SK-N-SH treated with all-trans-retinoic acid at 6 μM for 48 hours (cell line): ENCODE measurements at regions not wholly inside any gene's neighbourhood (a gene's known extent, or its start where the extent isn't known, plus 50 kb on each side); places are given as distances from the start of the nearest gene placed in this dataset.

ENCODE experiments used
- ATAC-seq: fragments of 200-7000 bp; cut with Tn5 transposase; 3 replicates; pipeline ENCODE4 v1.9.1; 2020; ENCODE audit warnings: mild to moderate bottlenecking, moderate library complexity
- ARNTL ChIP-seq: fragments of 450-650 bp; formaldehyde crosslinking; IDR thresholded peaks from 2 replicates; pipeline ENCODE4 v1.5.0; 2020; ENCODE audit warnings: low read depth, mild to moderate bottlenecking, moderate library complexity, borderline replicate concordance
- CSDC2 ChIP-seq: fragments of 250-450 bp; sonication (Bioruptor Pico); IDR thresholded peaks from 2 replicates; pipeline ENCODE4 v1.5.0; 2020; ENCODE audit warnings: mild to moderate bottlenecking, moderate library complexity
- ESRRG ChIP-seq: fragments of 250-450 bp; sonication (Bioruptor Pico); IDR thresholded peaks from 2 replicates; pipeline ENCODE4 v1.6.1; 2021; ENCODE audit warnings: mild to moderate bottlenecking
- GLIS3 ChIP-seq: fragments of 250-450 bp; sonication (Bioruptor Pico); IDR thresholded peaks from 2 replicates; pipeline ENCODE4 v1.5.0; 2020; ENCODE audit warnings: mild to moderate bottlenecking, moderate library complexity
- ISL1 ChIP-seq: fragments of 250-450 bp; sonication (Bioruptor Pico); IDR thresholded peaks from 2 replicates; pipeline ENCODE4 v2.1.2; 2022; ENCODE audit warnings: mild to moderate bottlenecking, moderate library complexity
- OSR1 ChIP-seq: fragments of 250-450 bp; sonication (Bioruptor Pico); IDR thresholded peaks from 2 replicates; pipeline ENCODE4 v1.8.0; 2022; ENCODE audit warnings: moderate library complexity, mild to moderate bottlenecking, inconsistent platforms
- PPARA ChIP-seq: fragments of 250-450 bp; sonication (Bioruptor Pico); IDR thresholded peaks from 2 replicates; pipeline ENCODE4 v1.5.0; 2020; ENCODE audit warnings: mild to moderate bottlenecking, borderline replicate concordance
- RARB ChIP-seq: fragments of 250-450 bp; sonication (Bioruptor Pico); IDR thresholded peaks from 2 replicates; pipeline ENCODE4 v1.8.0; 2021; ENCODE audit warnings: mild to moderate bottlenecking, moderate library complexity
- SNAI2 ChIP-seq: fragments of 250-450 bp; sonication (Bioruptor Pico); IDR thresholded peaks from 2 replicates; pipeline ENCODE4 v1.5.0; 2020; ENCODE audit warnings: mild to moderate bottlenecking, moderate library complexity
- TCF4 ChIP-seq: fragments of 250-450 bp; sonication (Bioruptor Pico); IDR thresholded peaks from 2 replicates; pipeline ENCODE4 v1.8.0; 2021; ENCODE audit warnings: mild to moderate bottlenecking, moderate library complexity, borderline replicate concordance
- TOX ChIP-seq: fragments of 250-450 bp; sonication (Bioruptor Pico); IDR thresholded peaks from 2 replicates; pipeline ENCODE4 v1.8.0; 2021; ENCODE audit warnings: mild to moderate bottlenecking, moderate library complexity, borderline replicate concordance
- ZC3H10 ChIP-seq: fragments of 250-450 bp; sonication (Bioruptor Pico); IDR thresholded peaks from 2 replicates; pipeline ENCODE4 v1.5.1; 2021; ENCODE audit warnings: mild to moderate bottlenecking, moderate library complexity
- ZFP3 ChIP-seq: fragments of 250-450 bp; sonication (Bioruptor Pico); IDR thresholded peaks from 2 replicates; pipeline ENCODE4 v1.5.0; 2020; ENCODE audit warnings: mild to moderate bottlenecking, moderate library complexity
- ZFP30 ChIP-seq: fragments of 450-650 bp; formaldehyde crosslinking; IDR thresholded peaks from 2 replicates; pipeline ENCODE4 v1.5.0; 2022; ENCODE audit warnings: mild to moderate bottlenecking, moderate library complexity
- ZNF565 ChIP-seq: fragments of 450-650 bp; formaldehyde crosslinking; conservative IDR thresholded peaks from 2 replicates; pipeline ENCODE4 v1.5.0; 2020; ENCODE audit warnings: low read depth, mild to moderate bottlenecking, moderate library complexity
- ZNF8 ChIP-seq: fragments of 450-650 bp; formaldehyde crosslinking; IDR thresholded peaks from 2 replicates; pipeline ENCODE4 v1.5.0; 2020; ENCODE audit warnings: mild to moderate bottlenecking, moderate library complexity
- TF ChIP-seq, protein P1 (sequence below): fragments of 250-450 bp; sonication (Bioruptor Pico); IDR thresholded peaks from 2 replicates; pipeline ENCODE4 v1.5.0; 2020; ENCODE audit warnings: mild to moderate bottlenecking, moderate library complexity
- TF ChIP-seq, protein P2 (sequence below): fragments of 250-450 bp; sonication (Bioruptor Pico); IDR thresholded peaks from 2 replicates; pipeline ENCODE4 v1.8.0; 2020; ENCODE audit warnings: mild to moderate bottlenecking, moderate library complexity, borderline replicate concordance
- TF ChIP-seq, protein P3 (sequence below): fragments of 250-450 bp; sonication (Bioruptor Pico); IDR thresholded peaks from 2 replicates; pipeline ENCODE4 v1.5.1; 2020; ENCODE audit warnings: low read depth, mild to moderate bottlenecking, moderate library complexity
- TF ChIP-seq, protein P4 (sequence below): fragments of 250-450 bp; sonication (Bioruptor Pico); IDR thresholded peaks from 2 replicates; pipeline ENCODE4 v1.8.0; 2021; ENCODE audit warnings: low read depth, mild to moderate bottlenecking, moderate library complexity, borderline replicate concordance
- TF ChIP-seq, protein P5 (sequence below): fragments of 250-450 bp; sonication (Bioruptor Pico); IDR thresholded peaks from 2 replicates; pipeline ENCODE4 v1.5.1; 2021; ENCODE audit warnings: mild to moderate bottlenecking, moderate library complexity

DNA sequence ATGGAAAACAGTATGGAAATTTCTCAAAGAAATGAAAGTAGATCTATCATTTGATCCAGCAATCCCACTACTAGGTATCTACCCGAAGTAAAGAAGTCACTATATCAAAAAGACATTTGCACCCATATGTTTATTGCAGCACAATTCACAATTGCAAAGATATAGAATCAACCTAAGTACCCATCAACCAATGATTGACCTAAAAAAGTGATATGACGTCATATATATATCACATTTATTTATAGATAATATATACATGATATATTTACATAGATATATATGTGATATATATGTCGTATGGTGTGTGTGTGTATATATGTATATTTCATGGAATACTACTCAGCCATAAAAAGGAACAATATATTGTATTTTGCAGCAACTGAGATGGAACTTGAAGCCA is 188.3 kb upstream of the ARHGAP42 start (continued):
- TF ChIP-seq, protein P1, sequence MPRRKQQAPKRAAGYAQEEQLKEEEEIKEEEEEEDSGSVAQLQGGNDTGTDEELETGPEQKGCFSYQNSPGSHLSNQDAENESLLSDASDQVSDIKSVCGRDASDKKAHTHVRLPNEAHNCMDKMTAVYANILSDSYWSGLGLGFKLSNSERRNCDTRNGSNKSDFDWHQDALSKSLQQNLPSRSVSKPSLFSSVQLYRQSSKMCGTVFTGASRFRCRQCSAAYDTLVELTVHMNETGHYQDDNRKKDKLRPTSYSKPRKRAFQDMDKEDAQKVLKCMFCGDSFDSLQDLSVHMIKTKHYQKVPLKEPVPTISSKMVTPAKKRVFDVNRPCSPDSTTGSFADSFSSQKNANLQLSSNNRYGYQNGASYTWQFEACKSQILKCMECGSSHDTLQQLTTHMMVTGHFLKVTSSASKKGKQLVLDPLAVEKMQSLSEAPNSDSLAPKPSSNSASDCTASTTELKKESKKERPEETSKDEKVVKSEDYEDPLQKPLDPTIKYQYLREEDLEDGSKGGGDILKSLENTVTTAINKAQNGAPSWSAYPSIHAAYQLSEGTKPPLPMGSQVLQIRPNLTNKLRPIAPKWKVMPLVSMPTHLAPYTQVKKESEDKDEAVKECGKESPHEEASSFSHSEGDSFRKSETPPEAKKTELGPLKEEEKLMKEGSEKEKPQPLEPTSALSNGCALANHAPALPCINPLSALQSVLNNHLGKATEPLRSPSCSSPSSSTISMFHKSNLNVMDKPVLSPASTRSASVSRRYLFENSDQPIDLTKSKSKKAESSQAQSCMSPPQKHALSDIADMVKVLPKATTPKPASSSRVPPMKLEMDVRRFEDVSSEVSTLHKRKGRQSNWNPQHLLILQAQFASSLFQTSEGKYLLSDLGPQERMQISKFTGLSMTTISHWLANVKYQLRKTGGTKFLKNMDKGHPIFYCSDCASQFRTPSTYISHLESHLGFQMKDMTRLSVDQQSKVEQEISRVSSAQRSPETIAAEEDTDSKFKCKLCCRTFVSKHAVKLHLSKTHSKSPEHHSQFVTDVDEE (CRISPR knock-in tag) = no peak
- no peak for TF ChIP-seq TCF4 (CRISPR knock-in tag)
- no peak for TF ChIP-seq SNAI2 (CRISPR knock-in tag)
- TF ChIP-seq, protein P2, sequence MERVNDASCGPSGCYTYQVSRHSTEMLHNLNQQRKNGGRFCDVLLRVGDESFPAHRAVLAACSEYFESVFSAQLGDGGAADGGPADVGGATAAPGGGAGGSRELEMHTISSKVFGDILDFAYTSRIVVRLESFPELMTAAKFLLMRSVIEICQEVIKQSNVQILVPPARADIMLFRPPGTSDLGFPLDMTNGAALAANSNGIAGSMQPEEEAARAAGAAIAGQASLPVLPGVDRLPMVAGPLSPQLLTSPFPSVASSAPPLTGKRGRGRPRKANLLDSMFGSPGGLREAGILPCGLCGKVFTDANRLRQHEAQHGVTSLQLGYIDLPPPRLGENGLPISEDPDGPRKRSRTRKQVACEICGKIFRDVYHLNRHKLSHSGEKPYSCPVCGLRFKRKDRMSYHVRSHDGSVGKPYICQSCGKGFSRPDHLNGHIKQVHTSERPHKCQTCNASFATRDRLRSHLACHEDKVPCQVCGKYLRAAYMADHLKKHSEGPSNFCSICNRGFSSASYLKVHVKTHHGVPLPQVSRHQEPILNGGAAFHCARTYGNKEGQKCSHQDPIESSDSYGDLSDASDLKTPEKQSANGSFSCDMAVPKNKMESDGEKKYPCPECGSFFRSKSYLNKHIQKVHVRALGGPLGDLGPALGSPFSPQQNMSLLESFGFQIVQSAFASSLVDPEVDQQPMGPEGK (CRISPR knock-in tag) = no peak

DNA sequence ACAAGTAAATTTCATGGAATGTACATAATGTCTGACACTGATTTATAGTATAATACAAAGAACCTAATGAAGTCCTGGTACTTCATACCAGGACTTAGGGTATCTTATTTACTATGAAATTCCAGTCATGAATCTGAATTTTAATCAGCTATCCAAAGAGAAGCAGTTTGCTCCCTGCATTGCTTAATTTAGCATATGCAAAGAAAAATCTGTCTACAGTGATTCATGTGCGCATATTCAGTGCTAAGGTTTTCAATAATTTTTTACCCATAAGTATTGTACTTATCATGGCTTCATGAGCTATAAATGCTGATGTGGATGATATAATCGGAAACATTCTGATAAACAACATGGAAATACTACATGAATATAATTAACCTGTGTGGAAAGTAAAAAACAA is 185.6 kb upstream of the ARHGAP42 start:
- no peak for ATAC-seq
- TF ChIP-seq TOX (CRISPR knock-in tag) (no peak), ZFP30 (CRISPR knock-in tag) (no peak), ZNF8 (CRISPR knock-in tag) (no peak), RARB (CRISPR knock-in tag) (no peak)

DNA sequence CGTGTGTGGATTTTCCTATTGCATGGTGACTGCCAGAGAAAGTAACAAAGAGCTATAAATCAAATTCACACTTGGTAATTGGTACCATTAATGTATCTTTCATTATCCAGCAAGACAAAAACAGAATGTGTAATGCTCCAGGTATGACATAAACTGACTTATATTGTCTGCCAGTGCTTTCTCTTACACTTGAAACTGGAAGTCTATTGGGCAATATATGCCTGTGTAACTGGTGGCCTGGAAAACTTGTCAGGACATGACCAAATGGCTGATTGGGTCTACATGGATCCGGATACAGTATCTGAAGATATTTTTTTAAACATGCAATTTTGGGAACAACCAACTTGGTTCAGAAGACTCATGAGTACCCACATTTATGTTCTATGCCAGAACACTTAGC is 174.6 kb upstream of the ARHGAP42 start:
- no peak for TF ChIP-seq ZNF8 (CRISPR knock-in tag)
- TF ChIP-seq ZFP3 (CRISPR knock-in tag) = no peak
- TF ChIP-seq, protein P3, sequence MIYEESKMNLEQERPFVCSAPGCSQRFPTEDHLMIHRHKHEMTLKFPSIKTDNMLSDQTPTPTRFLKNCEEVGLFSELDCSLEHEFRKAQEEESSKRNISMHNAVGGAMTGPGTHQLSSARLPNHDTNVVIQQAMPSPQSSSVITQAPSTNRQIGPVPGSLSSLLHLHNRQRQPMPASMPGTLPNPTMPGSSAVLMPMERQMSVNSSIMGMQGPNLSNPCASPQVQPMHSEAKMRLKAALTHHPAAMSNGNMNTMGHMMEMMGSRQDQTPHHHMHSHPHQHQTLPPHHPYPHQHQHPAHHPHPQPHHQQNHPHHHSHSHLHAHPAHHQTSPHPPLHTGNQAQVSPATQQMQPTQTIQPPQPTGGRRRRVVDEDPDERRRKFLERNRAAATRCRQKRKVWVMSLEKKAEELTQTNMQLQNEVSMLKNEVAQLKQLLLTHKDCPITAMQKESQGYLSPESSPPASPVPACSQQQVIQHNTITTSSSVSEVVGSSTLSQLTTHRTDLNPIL (CRISPR knock-in tag) = no peak
- TF ChIP-seq PPARA = no peak
- TF ChIP-seq SNAI2 (CRISPR knock-in tag) = no peak
- TF ChIP-seq ARNTL (CRISPR knock-in tag) = no peak
- no peak for TF ChIP-seq CSDC2 (CRISPR knock-in tag)
- TF ChIP-seq OSR1 (CRISPR knock-in tag) = no peak
- TF ChIP-seq, protein P4, sequence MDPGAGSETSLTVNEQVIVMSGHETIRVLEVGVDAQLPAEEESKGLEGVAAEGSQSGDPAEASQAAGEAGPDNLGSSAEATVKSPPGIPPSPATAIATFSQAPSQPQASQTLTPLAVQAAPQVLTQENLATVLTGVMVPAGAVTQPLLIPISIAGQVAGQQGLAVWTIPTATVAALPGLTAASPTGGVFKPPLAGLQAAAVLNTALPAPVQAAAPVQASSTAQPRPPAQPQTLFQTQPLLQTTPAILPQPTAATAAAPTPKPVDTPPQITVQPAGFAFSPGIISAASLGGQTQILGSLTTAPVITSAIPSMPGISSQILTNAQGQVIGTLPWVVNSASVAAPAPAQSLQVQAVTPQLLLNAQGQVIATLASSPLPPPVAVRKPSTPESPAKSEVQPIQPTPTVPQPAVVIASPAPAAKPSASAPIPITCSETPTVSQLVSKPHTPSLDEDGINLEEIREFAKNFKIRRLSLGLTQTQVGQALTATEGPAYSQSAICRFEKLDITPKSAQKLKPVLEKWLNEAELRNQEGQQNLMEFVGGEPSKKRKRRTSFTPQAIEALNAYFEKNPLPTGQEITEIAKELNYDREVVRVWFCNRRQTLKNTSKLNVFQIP (CRISPR knock-in tag) = no peak
- no peak for TF ChIP-seq GLIS3 (CRISPR knock-in tag)
- ATAC-seq = no peak

DNA sequence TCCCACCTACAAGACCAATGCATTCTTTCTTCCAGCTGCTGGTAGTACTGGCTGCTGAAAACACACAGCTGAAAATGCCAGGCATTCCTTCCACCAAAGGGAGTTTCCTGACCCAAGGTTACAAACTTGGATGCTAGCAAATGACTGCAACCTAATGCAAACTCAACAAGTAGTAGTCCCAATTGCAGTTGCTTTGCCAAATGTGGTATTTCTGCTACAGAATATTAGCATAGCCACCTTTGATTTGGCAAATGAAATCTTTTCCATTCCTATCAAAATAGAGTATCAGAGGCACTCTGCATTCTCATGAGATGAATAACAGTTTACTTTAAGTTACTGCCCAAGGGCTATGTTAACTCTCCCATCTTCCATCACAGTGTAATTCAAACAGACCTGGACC is 172.0 kb upstream of the ARHGAP42 start:
- TF ChIP-seq ARNTL (CRISPR knock-in tag) (no peak), ZC3H10 (CRISPR knock-in tag) (no peak), GLIS3 (CRISPR knock-in tag) (no peak), ZFP3 (CRISPR knock-in tag) (no peak), CSDC2 (CRISPR knock-in tag) (no peak), ZNF565 (CRISPR knock-in tag) (no peak), ESRRG (CRISPR knock-in tag) (no peak), RARB (CRISPR knock-in tag) (no peak), ZFP30 (CRISPR knock-in tag) (no peak), TCF4 (CRISPR knock-in tag) (no peak), OSR1 (CRISPR knock-in tag) (no peak), ISL1 (no peak)
- TF ChIP-seq, protein P2 (CRISPR knock-in tag) = no peak
- TF ChIP-seq, protein P5, sequence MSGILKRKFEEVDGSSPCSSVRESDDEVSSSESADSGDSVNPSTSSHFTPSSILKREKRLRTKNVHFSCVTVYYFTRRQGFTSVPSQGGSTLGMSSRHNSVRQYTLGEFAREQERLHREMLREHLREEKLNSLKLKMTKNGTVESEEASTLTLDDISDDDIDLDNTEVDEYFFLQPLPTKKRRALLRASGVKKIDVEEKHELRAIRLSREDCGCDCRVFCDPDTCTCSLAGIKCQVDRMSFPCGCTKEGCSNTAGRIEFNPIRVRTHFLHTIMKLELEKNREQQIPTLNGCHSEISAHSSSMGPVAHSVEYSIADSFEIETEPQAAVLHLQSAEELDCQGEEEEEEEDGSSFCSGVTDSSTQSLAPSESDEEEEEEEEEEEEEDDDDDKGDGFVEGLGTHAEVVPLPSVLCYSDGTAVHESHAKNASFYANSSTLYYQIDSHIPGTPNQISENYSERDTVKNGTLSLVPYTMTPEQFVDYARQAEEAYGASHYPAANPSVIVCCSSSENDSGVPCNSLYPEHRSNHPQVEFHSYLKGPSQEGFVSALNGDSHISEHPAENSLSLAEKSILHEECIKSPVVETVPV (CRISPR knock-in tag) = no peak
- TF ChIP-seq, protein P3 (CRISPR knock-in tag) = no peak
- no peak for ATAC-seq
